Sigmoid colon (tissue), 3 donors: ENCODE measurements at regions not wholly inside any gene's neighbourhood (a gene's known extent, or its start where the extent isn't known, plus 50 kb on each side); places are given as distances from the start of the nearest gene placed in this dataset.

ENCODE experiments used
- CTCF ChIP-seq, 4 experiments: fragments of 450-650 bp in 3 of 4; fragments of 200-600 bp in 1 of 4; IDR thresholded peaks; one replicate each; pipeline ENCODE4 v1.5.1; 2016 to 2019; ENCODE audit warnings: antibody characterized with exemption in 4 of 4, mild to moderate bottlenecking in 3 of 4, moderate library complexity in 2 of 4
- POLR2A ChIP-seq, 2 donors: fragments of 450-650 bp; IDR thresholded peaks; one replicate each; pipeline ENCODE4 v1.6.1; 2016; ENCODE audit warnings: antibody characterized with exemption in 2 of 2, mild to moderate bottlenecking in 2 of 2, moderate library complexity in 2 of 2

- TF ChIP-seq CTCF (IDR thresholded peaks at IDR 0.05) = no peak
- no peak for TF ChIP-seq POLR2A (IDR thresholded peaks at IDR 0.05)
Measured at GRCh38 chr9:115604831-115605483, 487.0 kb upstream of the TNC start.
